Activated CD8-positive, alpha-beta T cell treated with anti-CD3 and anti-CD28 coated beads, Interleukin-2, amount 10 ng/mL, durations not matched to agents 7 days and 5 days (primary cell): ENCODE measurements at regions not wholly inside any gene's neighbourhood (a gene's known extent, or its start where the extent isn't known, plus 50 kb on each side); places are given as distances from the start of the nearest gene placed in this dataset.

Experiments
- ATAC-seq: fragments of 150-1000 bp; cut with Tn5 transposase; one replicate; pipeline ENCODE4 v1.10.0; 2021; ENCODE audit warnings: moderate library complexity
- CTCF ChIA-PET: fragments of 350-600 bp; sonication (Branson Sonifier 250); formaldehyde crosslinking; loops from one replicate; lab custom pipeline; 2021; ENCODE audit warnings: antibody characterized with exemption; lab: Charles Lee
- POLR2A ChIA-PET: fragments of 350-600 bp; sonication (Branson Sonifier 250); formaldehyde crosslinking; loops from one replicate; lab custom pipeline; 2021; ENCODE audit warnings: antibody characterized with exemption; lab: Charles Lee
- DNase-seq: peaks from one replicate; pipeline ENCODE4 v3.0.0-alpha.2; 2020
- H3K27ac Mint-ChIP-seq: one replicate; pipeline ENCODE4 v1.8.0; 2021; ENCODE audit warnings: mild to moderate bottlenecking, mixed read lengths
- H3K27me3 Mint-ChIP-seq: one replicate; pipeline ENCODE4 v1.8.0; 2021; ENCODE audit warnings: low read depth, mixed read lengths
- H3K36me3 Mint-ChIP-seq: one replicate; pipeline ENCODE4 v1.8.0; 2021; ENCODE audit warnings: low read depth, mixed read lengths
- H3K4me1 Mint-ChIP-seq: one replicate; pipeline ENCODE4 v1.8.0; 2021; ENCODE audit warnings: low read depth, mixed read lengths
- H3K4me3 Mint-ChIP-seq: one replicate; pipeline ENCODE4 v1.8.0; 2021; ENCODE audit warnings: mild to moderate bottlenecking, mixed read lengths
- H3K9me3 Mint-ChIP-seq: one replicate; pipeline ENCODE4 v1.8.0; 2022; ENCODE audit warnings: mixed read lengths; ENCODE audit not compliant: insufficient read depth

GRCh38 chr16:79361132-79361751 lies 239.3 kb downstream of the MAF start:
- Mint-ChIP-seq H3K27me3 (peaks cover 15% of the 10 kb centered on the region), H3K9me3 (no peaks in the 10 kb centered on the region), H3K36me3 (no peaks in the 10 kb centered on the region), H3K4me3 (no peak overlapping the region), H3K4me1 (no peaks in the 10 kb centered on the region), H3K27ac (no peak overlapping the region)
- POLR2A ChIA-PET, result no interaction called here
- DNase-seq (no peak), ATAC-seq (no peak)
- CTCF ChIA-PET, result no interaction called here

- H3K36me3 Mint-ChIP-seq, result no peaks in the 10 kb centered on the region
- peaks cover 15% of the 10 kb centered on the region for H3K27me3 Mint-ChIP-seq
- H3K4me3 Mint-ChIP-seq, result no peak overlapping the region
- H3K4me1 Mint-ChIP-seq, result no peaks in the 10 kb centered on the region
- CTCF ChIA-PET, result no interaction called here
- H3K27ac Mint-ChIP-seq, result no peak overlapping the region
- POLR2A ChIA-PET, result no interaction called here
- ATAC-seq, result no peak
- no peaks in the 10 kb centered on the region for H3K9me3 Mint-ChIP-seq
- DNase-seq, result no peak
Measured at GRCh38 chr16:79360267-79360666, 240.3 kb downstream of the MAF start.

GRCh38 chr16:79359082-79359481 lies 241.5 kb downstream of the MAF start:
- no peaks in the 10 kb centered on the region for H3K9me3 Mint-ChIP-seq
- DNase-seq (no peak), ATAC-seq (no peak)
- H3K27me3 Mint-ChIP-seq, result peaks cover 17% of the 10 kb centered on the region
- H3K4me3 Mint-ChIP-seq, result no peak overlapping the region
- ChIA-PET CTCF (interaction anchor here (0.8 kb wide), 1 partner anchor 10 kb away, joined by 3 read pairs; no protein-coding TSS in a partner anchor), POLR2A (no interaction called here)
- H3K4me1 Mint-ChIP-seq, result no peaks in the 10 kb centered on the region
- H3K36me3 Mint-ChIP-seq, result no peaks in the 10 kb centered on the region
- H3K27ac Mint-ChIP-seq, result no peak overlapping the region

GRCh38 chr16:79358188-79358587 lies 242.3 kb downstream of the MAF start:
- H3K4me1 Mint-ChIP-seq, result no peaks in the 10 kb centered on the region
- CTCF ChIA-PET, result no interaction called here
- peaks cover 11% of the 10 kb centered on the region for H3K27me3 Mint-ChIP-seq
- POLR2A ChIA-PET, result no interaction called here
- no peak overlapping the region for H3K27ac Mint-ChIP-seq
- H3K36me3 Mint-ChIP-seq, result no peaks in the 10 kb centered on the region
- no peak for ATAC-seq
- no peak overlapping the region for H3K4me3 Mint-ChIP-seq
- DNase-seq, result no peak
- H3K9me3 Mint-ChIP-seq, result no peaks in the 10 kb centered on the region

- ATAC-seq (no peak), DNase-seq (no peak)
- no peaks in the 10 kb centered on the region for H3K4me1 Mint-ChIP-seq
- H3K4me3 Mint-ChIP-seq, result no peak overlapping the region
- H3K27me3 Mint-ChIP-seq, result peaks cover 8% of the 10 kb centered on the region
- ChIA-PET POLR2A (no interaction called here), CTCF (no interaction called here)
- no peaks in the 10 kb centered on the region for H3K36me3 Mint-ChIP-seq
- H3K9me3 Mint-ChIP-seq, result no peaks in the 10 kb centered on the region
- H3K27ac Mint-ChIP-seq, result no peak overlapping the region
Measured at GRCh38 chr16:79355600-79356358, 244.8 kb downstream of the MAF start.

GRCh38 chr16:79351927-79352326 lies 248.6 kb downstream of the MAF start:
- H3K4me1 Mint-ChIP-seq, result no peaks in the 10 kb centered on the region
- no peaks in the 10 kb centered on the region for H3K9me3 Mint-ChIP-seq
- ATAC-seq, result no peak
- H3K36me3 Mint-ChIP-seq, result no peaks in the 10 kb centered on the region
- no peak overlapping the region for H3K27ac Mint-ChIP-seq
- no peak for DNase-seq
- ChIA-PET CTCF (no interaction called here), POLR2A (no interaction called here)
- no peak overlapping the region for H3K4me3 Mint-ChIP-seq
- H3K27me3 Mint-ChIP-seq, result peaks cover 8% of the 10 kb centered on the region

- Mint-ChIP-seq H3K4me1 (no peaks in the 10 kb centered on the region), H3K27me3 (peaks cover 5% of the 10 kb centered on the region), H3K9me3 (no peaks in the 10 kb centered on the region), H3K4me3 (no peak overlapping the region), H3K27ac (no peak overlapping the region), H3K36me3 (no peaks in the 10 kb centered on the region)
- CTCF ChIA-PET, result no interaction called here
- no peak for ATAC-seq
- POLR2A ChIA-PET, result no interaction called here
- DNase-seq, result no peak
Measured at GRCh38 chr16:79349803-79350202, 250.7 kb downstream of the MAF start.

GRCh38 chr16:79348521-79349306 lies 251.8 kb downstream of the MAF start:
- no peak for DNase-seq
- Mint-ChIP-seq H3K27ac (no peak overlapping the region), H3K4me1 (no peaks in the 10 kb centered on the region), H3K9me3 (no peaks in the 10 kb centered on the region), H3K36me3 (no peaks in the 10 kb centered on the region), H3K27me3 (no peaks in the 10 kb centered on the region), H3K4me3 (no peak overlapping the region)
- CTCF ChIA-PET, result no interaction called here
- ATAC-seq, result no peak
- POLR2A ChIA-PET, result no interaction called here

- H3K4me1 Mint-ChIP-seq, result no peaks in the 10 kb centered on the region
- H3K36me3 Mint-ChIP-seq, result no peaks in the 10 kb centered on the region
- H3K27ac Mint-ChIP-seq, result no peak overlapping the region
- ATAC-seq (no peak), DNase-seq (no peak)
- no peaks in the 10 kb centered on the region for H3K9me3 Mint-ChIP-seq
- ChIA-PET CTCF (no interaction called here), POLR2A (no interaction called here)
- peaks cover 3% of the 10 kb centered on the region for H3K27me3 Mint-ChIP-seq
- no peak overlapping the region for H3K4me3 Mint-ChIP-seq
Measured at GRCh38 chr16:79347277-79347676, 253.3 kb downstream of the MAF start.

GRCh38 chr16:79339863-79340262 lies 260.7 kb downstream of the MAF start:
- Mint-ChIP-seq H3K27ac (no peak overlapping the region), H3K4me3 (no peak overlapping the region), H3K4me1 (no peaks in the 10 kb centered on the region), H3K27me3 (peaks cover 13% of the 10 kb centered on the region), H3K9me3 (no peaks in the 10 kb centered on the region), H3K36me3 (no peaks in the 10 kb centered on the region)
- DNase-seq (no peak), ATAC-seq (no peak)
- ChIA-PET CTCF (no interaction called here), POLR2A (no interaction called here)

GRCh38 chr16:79337906-79338305 lies 262.6 kb downstream of the MAF start:
- DNase-seq, result no peak
- Mint-ChIP-seq H3K4me3 (no peak overlapping the region), H3K36me3 (no peaks in the 10 kb centered on the region), H3K27ac (no peak overlapping the region), H3K4me1 (no peaks in the 10 kb centered on the region), H3K27me3 (peaks cover 17% of the 10 kb centered on the region), H3K9me3 (no peaks in the 10 kb centered on the region)
- ChIA-PET CTCF (no interaction called here), POLR2A (no interaction called here)
- ATAC-seq, result no peak
